SU-DHL-6 (cell line): ENCODE measurements at regions not wholly inside any gene's neighbourhood (a gene's known extent, or its start where the extent isn't known, plus 50 kb on each side); places are given as distances from the start of the nearest gene placed in this dataset.

Experiments used
- CTCF ChIP-seq: fragments of 200-600 bp; sonication (generic); IDR thresholded peaks from one replicate; pipeline ENCODE4 v1.5.1; 2017; ENCODE audit warnings: antibody characterized with exemption, mild to moderate bottlenecking, low read length, moderate library complexity; ENCODE audit not compliant: insufficient read depth, poor library complexity, severe bottlenecking
- EZH2phosphoT487 ChIP-seq: fragments of 200-600 bp; sonication (generic), shearing (Covaris generic); conservative IDR thresholded peaks from 2 replicates; pipeline ENCODE4 v1.6.1; 2018; ENCODE audit warnings: mild to moderate bottlenecking, antibody characterized with exemption, low read length, moderate library complexity, mixed read lengths

- TF ChIP-seq CTCF (no peak), EZH2phosphoT487 (no peak)
These were observed 964.7 kb downstream of the RAB28 start for GRCh38 chr4:12519426-12519825.
